Ovary (tissue), 7 donors: ENCODE measurements at regions not wholly inside any gene's neighbourhood (a gene's known extent, or its start where the extent isn't known, plus 50 kb on each side); places are given as distances from the start of the nearest gene placed in this dataset.

Source experiments
- DNase-seq, 5 donors: peaks; one replicate each; pipeline ENCODE4 v3.0.0-alpha.2; 2019 to 2020
- H3K27ac ChIP-seq, 2 donors: fragments of 200-600 bp; one replicate each; pipeline versions ENCODE4 v1.5.1 to v1.8.0; 2019 to 2022
- H3K27me3 ChIP-seq: fragments of 200-600 bp; one replicate; pipeline ENCODE4 v1.8.0; 2022
- H3K36me3 ChIP-seq: fragments of 200-600 bp; sonication (generic); one replicate; pipeline ENCODE4 v1.5.1; 2019
- H3K4me1 ChIP-seq: one replicate; pipeline ENCODE4 v1.8.1; 2013; ENCODE audit warnings: mild to moderate bottlenecking, moderate library complexity; ENCODE audit not compliant: insufficient read depth
- H3K4me3 ChIP-seq: fragments of 200-600 bp; sonication (generic); one replicate; pipeline ENCODE4 v1.5.1; 2017
- H3K9me3 ChIP-seq, 2 donors: fragments of 200-600 bp in 1 of 2; sonication (generic) in 1 of 2; one replicate each; pipeline versions ENCODE4 v1.5.1 to v1.8.1; 2013 to 2019; ENCODE audit warnings: mild to moderate bottlenecking in 1 of 2, moderate library complexity in 1 of 2
- CTCF ChIP-seq, 3 donors: fragments of 450-650 bp in 2 of 3; fragments of 200-600 bp in 1 of 3; IDR thresholded peaks; one replicate each; pipeline versions ENCODE4 v1.5.1 to v1.8.0; 2016 to 2022; ENCODE audit warnings: antibody characterized with exemption in 3 of 3, mild to moderate bottlenecking in 1 of 3
- EP300 ChIP-seq: sonication (generic); formaldehyde crosslinking; IDR thresholded peaks from one replicate; pipeline ENCODE4 v1.6.1; 2017; ENCODE audit warnings: antibody characterized with exemption
- POLR2A ChIP-seq: fragments of 450-650 bp; IDR thresholded peaks from one replicate; pipeline ENCODE4 v1.6.1; 2017; ENCODE audit warnings: antibody characterized with exemption, mild to moderate bottlenecking, moderate library complexity
- WGBS, 3 donors: extraction: QIAGEN DNeasy Blood & Tissue Kit in 1 of 3; methylation state at CpG; one replicate each; pipeline versions ENCODE4 v1.1.5 to v1.1.7; 2013 to 2017; 5-methylcytosine and 5-hydroxymethylcytosine counted together
- intact Hi-C, 4 donors: fragments of 100-400 bp; cut with DNase I; formaldehyde crosslinking; loops; one replicate each; pipeline versions ENCODE4 v1.11.0 to v1.15.1; 2022 to 2023
- donor health status: DM: no; HTN: no; CAD: no; lungs with moderate emphysema.
- donor health status: DM: no; HTN: no; CAD: no.
- donor health status: Bipolar disorder and iron deficiency.
- donor health status: DM: no; HTN: no; CAD: no.
- donor health status: DM: yes; HTN: yes; CAD: no.

- Histone ChIP-seq H3K36me3 (no peaks in the 10 kb centered on the region), H3K9me3 (no peaks in the 10 kb centered on the region), H3K27me3 (no peaks in the 10 kb centered on the region), H3K27ac (no peak overlapping the region), H3K4me3 (no peak overlapping the region), H3K4me1 (no peaks in the 10 kb centered on the region)
- TF ChIP-seq EP300 (no peak), POLR2A (no peak), CTCF (IDR thresholded peaks at IDR 0.05) (no peak)
- 63 to 70% (median 66%) methylated on average over 3 of the region's 3 CpGs for WGBS, 3 donors
- intact Hi-C loops = no loop called here
- DNase-seq = no peak
Observed at GRCh38 chr20:21982559-21982958, 277.1 kb downstream of the PAX1 start.

GRCh38 chr20:21981597-21982344 is 276.3 kb downstream of the PAX1 start:
- Histone ChIP-seq H3K4me3 (no peak overlapping the region), H3K9me3 (no peaks in the 10 kb centered on the region), H3K27ac (no peak overlapping the region), H3K4me1 (no peaks in the 10 kb centered on the region), H3K27me3 (no peaks in the 10 kb centered on the region), H3K36me3 (no peaks in the 10 kb centered on the region)
- 52 to 56% (median 55%) methylated on average over 6 of the region's 6 CpGs for WGBS, 3 donors
- DNase-seq = no peak
- TF ChIP-seq CTCF (IDR thresholded peaks at IDR 0.05) = no peak
- no peak for TF ChIP-seq EP300
- no peak for TF ChIP-seq POLR2A
- intact Hi-C loops = no loop called here

- TF ChIP-seq POLR2A (no peak), EP300 (no peak), CTCF (IDR thresholded peaks at IDR 0.05) (no peak)
- WGBS, 3 donors = 64 to 71% (median 70%) methylated on average over 3 of the region's 3 CpGs
- Histone ChIP-seq H3K27me3 (no peaks in the 10 kb centered on the region), H3K4me3 (no peak overlapping the region), H3K27ac (no peak overlapping the region), H3K9me3 (no peaks in the 10 kb centered on the region), H3K36me3 (no peaks in the 10 kb centered on the region), H3K4me1 (no peaks in the 10 kb centered on the region)
- intact Hi-C loops = no loop called here
- DNase-seq = no peak
Observed at GRCh38 chr20:21981179-21981578, 275.7 kb downstream of the PAX1 start.

GRCh38 chr20:21971436-21971835 is 266.0 kb downstream of the PAX1 start:
- no peak overlapping the region for H3K4me3 ChIP-seq
- TF ChIP-seq CTCF (IDR thresholded peaks at IDR 0.05) = no peak
- no peak for TF ChIP-seq POLR2A
- TF ChIP-seq EP300 = no peak
- intact Hi-C loops = no loop called here

More at GRCh38 chr20:21971436-21971835, 266.0 kb downstream of the PAX1 start:
- H3K27ac ChIP-seq = no peak overlapping the region
- no peaks in the 10 kb centered on the region for H3K9me3 ChIP-seq
- no peaks in the 10 kb centered on the region for H3K4me1 ChIP-seq
- no peak for DNase-seq
- WGBS, 3 donors = 63 to 79% (median 73%) methylated on average over 2 of the region's 2 CpGs
- H3K27me3 ChIP-seq = no peaks in the 10 kb centered on the region
- H3K36me3 ChIP-seq = no peaks in the 10 kb centered on the region
